ENCODE measurements at regions not wholly inside any gene's neighbourhood (a gene's known extent, or its start where the extent isn't known, plus 50 kb on each side); places are given as distances from the start of the nearest gene placed in this dataset.
A peak's percentile ranks its signal among the peaks of the same experiment; 100 is the strongest.

- intact Hi-C loops (cut with micrococcal nuclease; ENCODE audit: unreplicated experiment), result no loop called here
- no peaks in the 10 kb centered on the region for H3K9me3 Mint-ChIP-seq (ENCODE audit: unreplicated experiment)
- H3K27me3 ChIP-seq (replicated peaks; ENCODE audit: control insufficient read depth, insufficient read depth, low read length), result no peaks in the 10 kb centered on the region
- no peak overlapping the region for H3K4me3 Mint-ChIP-seq (ENCODE audit: unreplicated experiment)
- no peaks in the 10 kb centered on the region for H3K9me3 ChIP-seq
- H3K36me3 Mint-ChIP-seq (ENCODE audit: insufficient read depth, unreplicated experiment), result no peaks in the 10 kb centered on the region
- BruUV-seq (replicated peaks), result no TSS peak
- no peaks in the 10 kb centered on the region for H3K27me3 Mint-ChIP-seq (ENCODE audit: insufficient read depth, unreplicated experiment)
- no peaks in the 10 kb centered on the region for H3K36me3 ChIP-seq (ENCODE audit: control insufficient read depth, insufficient read depth, low read length)
- TF ChIP-seq CTCF (IDR thresholded peaks at IDR 0.05; ENCODE audit: insufficient read depth in 1 of 2, low read depth in 1 of 2, low read length in 1 of 2, severe bottlenecking in 1 of 2, unreplicated experiment in 1 of 2), result no peak
- no peak for DNase-seq
- H3K27ac Mint-ChIP-seq (ENCODE audit: unreplicated experiment), result no peak overlapping the region
- H3K4me3 ChIP-seq (ENCODE audit: low read depth, low read length), result no peak overlapping the region
- H3K4me1 Mint-ChIP-seq (ENCODE audit: low read depth, unreplicated experiment), result peaks cover 12% of the 10 kb centered on the region
- ChIA-PET POLR2A (no interaction called here), CTCF (no interaction called here)
- H3K4me1 ChIP-seq, result peaks cover 7% of the 10 kb centered on the region; the same call in 1 of the 2 replicates
Measured at GRCh38 chr5:142527234-142527633, 158.7 kb downstream of the FGF1 start.

DNA sequence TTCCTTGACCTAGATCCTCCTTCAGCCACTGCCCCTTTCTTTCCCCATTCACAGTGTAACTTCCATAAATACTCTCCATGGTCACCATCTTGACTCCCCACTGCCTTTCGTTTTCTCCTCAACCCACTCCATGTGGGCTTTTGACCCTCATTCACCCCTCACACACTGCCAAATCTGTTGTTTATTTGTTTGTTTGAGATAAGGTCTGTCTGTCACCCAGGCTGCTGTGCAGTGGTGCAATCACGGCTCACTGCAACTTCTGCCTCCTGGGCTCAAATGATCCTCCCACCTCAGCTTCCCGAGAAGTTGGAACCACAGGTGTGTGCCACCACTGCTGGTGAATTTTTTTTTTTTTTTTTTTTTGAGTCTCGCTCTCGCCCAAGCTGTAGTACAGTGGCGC, 162.9 kb downstream of the FGF1 start:
- no peak overlapping the region for H3K27ac Mint-ChIP-seq (ENCODE audit: unreplicated experiment)
- POLR2A ChIA-PET, result no interaction called here
- no TSS peak for BruUV-seq (replicated peaks)
- H3K36me3 ChIP-seq (ENCODE audit: control insufficient read depth, insufficient read depth, low read length), result no peaks in the 10 kb centered on the region
- H3K4me3 Mint-ChIP-seq (ENCODE audit: unreplicated experiment), result no peak overlapping the region
- intact Hi-C loops (cut with micrococcal nuclease; ENCODE audit: unreplicated experiment), result no loop called here
- no peaks in the 10 kb centered on the region for H3K27me3 ChIP-seq (replicated peaks; ENCODE audit: control insufficient read depth, insufficient read depth, low read length)
- H3K9me3 Mint-ChIP-seq (ENCODE audit: unreplicated experiment), result no peaks in the 10 kb centered on the region
- H3K4me1 Mint-ChIP-seq (ENCODE audit: low read depth, unreplicated experiment), result peaks cover 7% of the 10 kb centered on the region
- H3K27me3 Mint-ChIP-seq (ENCODE audit: insufficient read depth, unreplicated experiment), result no peaks in the 10 kb centered on the region
- peaks cover 10% of the 10 kb centered on the region; the same call in 1 of the 2 replicates for H3K4me1 ChIP-seq
- no peak for DNase-seq
- no peaks in the 10 kb centered on the region for H3K9me3 ChIP-seq
- no peak overlapping the region for H3K4me3 ChIP-seq (ENCODE audit: low read depth, low read length)
- CTCF ChIA-PET, result interaction anchor here (0.6 kb wide), 1 partner anchor 57 kb away, joined by 3 read pairs; no protein-coding TSS in a partner anchor
- TF ChIP-seq CTCF (IDR thresholded peaks at IDR 0.05; ENCODE audit: insufficient read depth in 1 of 2, low read depth in 1 of 2, low read length in 1 of 2, severe bottlenecking in 1 of 2, unreplicated experiment in 1 of 2), result no peak
- no peaks in the 10 kb centered on the region for H3K36me3 Mint-ChIP-seq (ENCODE audit: insufficient read depth, unreplicated experiment)

GRCh38 chr5:142521706-142522105, 164.2 kb downstream of the FGF1 start:
- BruUV-seq (replicated peaks), result no TSS peak
- no peak overlapping the region for H3K4me3 Mint-ChIP-seq (ENCODE audit: unreplicated experiment)
- Histone ChIP-seq H3K9me3 (no peaks in the 10 kb centered on the region), H3K36me3 (ENCODE audit: control insufficient read depth, insufficient read depth, low read length) (no peaks in the 10 kb centered on the region), H3K4me3 (ENCODE audit: low read depth, low read length) (no peak overlapping the region), H3K4me1 (peaks cover 10% of the 10 kb centered on the region; the same call in 1 of the 2 replicates), H3K27me3 (replicated peaks; ENCODE audit: control insufficient read depth, insufficient read depth, low read length) (no peaks in the 10 kb centered on the region)
- DNase-seq, result peak in 1 of 2 experiments; percentile 49
- H3K27me3 Mint-ChIP-seq (ENCODE audit: insufficient read depth, unreplicated experiment), result no peaks in the 10 kb centered on the region
- intact Hi-C loops (cut with micrococcal nuclease; ENCODE audit: unreplicated experiment), result no loop called here
- ChIA-PET POLR2A (no interaction called here), CTCF (no interaction called here)
- peaks cover 5% of the 10 kb centered on the region for H3K9me3 Mint-ChIP-seq (ENCODE audit: unreplicated experiment)
- peaks cover 7% of the 10 kb centered on the region for H3K4me1 Mint-ChIP-seq (ENCODE audit: low read depth, unreplicated experiment)
- H3K27ac Mint-ChIP-seq (ENCODE audit: unreplicated experiment), result no peak overlapping the region
- H3K36me3 Mint-ChIP-seq (ENCODE audit: insufficient read depth, unreplicated experiment), result no peaks in the 10 kb centered on the region
- no peak for TF ChIP-seq CTCF (IDR thresholded peaks at IDR 0.05; ENCODE audit: insufficient read depth in 1 of 2, low read depth in 1 of 2, low read length in 1 of 2, severe bottlenecking in 1 of 2, unreplicated experiment in 1 of 2)
